ENCODE measurements at regions not wholly inside any gene's neighbourhood (a gene's known extent, or its start where the extent isn't known, plus 50 kb on each side); places are given as distances from the start of the nearest gene placed in this dataset.
A peak's percentile ranks its signal among the peaks of the same experiment; 100 is the strongest.

DNA sequence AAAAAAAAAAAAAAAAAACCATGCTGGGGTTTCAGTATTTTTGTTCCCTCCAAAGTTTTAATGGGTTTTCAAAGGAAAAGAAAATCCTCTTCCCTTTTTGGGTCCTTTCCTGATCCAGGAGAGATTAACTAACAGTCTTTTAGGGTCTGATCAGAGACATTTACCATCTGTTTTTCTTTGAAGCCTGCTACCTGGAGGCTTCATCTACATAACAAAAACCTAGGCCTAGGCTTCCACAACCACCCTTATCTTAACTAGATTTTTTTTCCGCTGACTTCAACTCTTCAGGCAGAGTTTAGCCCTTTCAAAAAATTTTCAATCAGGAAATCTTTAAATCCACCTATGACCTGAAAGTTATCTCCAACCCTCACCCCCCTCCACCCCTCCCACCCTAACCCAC, 154.7 kb downstream of the MBD2 start:
- Histone ChIP-seq H3K27me3 (ENCODE audit: control insufficient read depth, insufficient read depth, low read length) (no peaks in the 10 kb centered on the region), H3K36me3 (ENCODE audit: control insufficient read depth, insufficient read depth, low read length) (no peaks in the 10 kb centered on the region), H3K4me3 (ENCODE audit: low read depth, low read length) (no peak overlapping the region)
- ChIA-PET CTCF (no interaction called here), POLR2A (no interaction called here)
- no peak for DNase-seq (ENCODE audit: low read depth)
- no peak for TF ChIP-seq CTCF (IDR thresholded peaks at IDR 0.05; ENCODE audit: insufficient read depth, low read depth, low read length)

- ChIA-PET POLR2A (no interaction called here), CTCF (interaction anchor here (1.3 kb wide), 1 partner anchor 36 kb away, joined by 3 read pairs; no protein-coding TSS in a partner anchor)
- DNase-seq (ENCODE audit: low read depth), result no peak
- Histone ChIP-seq H3K27me3 (ENCODE audit: control insufficient read depth, insufficient read depth, low read length) (no peaks in the 10 kb centered on the region), H3K4me3 (ENCODE audit: low read depth, low read length) (no peak overlapping the region), H3K36me3 (ENCODE audit: control insufficient read depth, insufficient read depth, low read length) (no peaks in the 10 kb centered on the region)
- no peak for TF ChIP-seq CTCF (IDR thresholded peaks at IDR 0.05; ENCODE audit: insufficient read depth, low read depth, low read length)
Measured at GRCh38 chr18:54060343-54061005, 164.0 kb downstream of the MBD2 start.

DNA sequence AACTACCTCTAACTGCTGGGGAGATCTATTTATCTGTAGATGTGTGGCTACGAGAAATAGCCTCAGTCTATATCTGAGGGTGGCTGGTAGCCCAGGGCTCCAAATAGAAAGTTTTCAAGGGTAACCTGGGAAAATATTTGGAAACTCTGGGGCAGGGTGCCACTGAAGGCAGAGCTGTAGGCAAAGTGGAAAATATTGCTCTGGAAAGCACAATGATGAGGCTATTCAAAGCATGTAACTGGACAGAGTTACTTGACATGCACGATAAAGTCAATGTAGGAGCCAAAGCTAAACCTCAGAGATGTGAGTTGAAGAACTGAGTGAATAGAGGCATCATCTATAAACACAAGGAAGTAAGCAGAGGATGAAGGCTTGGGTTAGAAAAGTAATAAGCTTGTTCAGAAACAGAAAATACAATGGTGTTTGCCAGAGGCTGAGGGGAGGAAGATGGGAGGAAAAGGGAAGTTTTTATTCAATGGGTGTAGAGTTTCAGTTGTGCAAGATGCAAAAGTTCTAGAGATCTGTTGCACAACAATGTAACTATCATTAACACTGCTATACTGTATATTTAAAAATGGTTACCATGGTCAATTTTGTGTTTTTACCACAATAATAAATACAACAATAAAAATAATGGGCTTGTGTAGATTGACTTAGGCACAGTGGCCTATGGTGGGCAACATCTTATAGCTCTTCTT, 171.6 kb downstream of the MBD2 start:
- Histone ChIP-seq H3K27me3 (ENCODE audit: control insufficient read depth, insufficient read depth, low read length) (no peaks in the 10 kb centered on the region), H3K4me3 (ENCODE audit: low read depth, low read length) (no peak overlapping the region), H3K36me3 (ENCODE audit: control insufficient read depth, insufficient read depth, low read length) (no peaks in the 10 kb centered on the region)
- ChIA-PET CTCF (interaction anchor here (1.2 kb wide), 1 partner anchor 48 kb away, joined by 4 read pairs; no protein-coding TSS in a partner anchor), POLR2A (no interaction called here)
- no peak for DNase-seq (ENCODE audit: low read depth)
- no peak for TF ChIP-seq CTCF (IDR thresholded peaks at IDR 0.05; ENCODE audit: insufficient read depth, low read depth, low read length)

DNA sequence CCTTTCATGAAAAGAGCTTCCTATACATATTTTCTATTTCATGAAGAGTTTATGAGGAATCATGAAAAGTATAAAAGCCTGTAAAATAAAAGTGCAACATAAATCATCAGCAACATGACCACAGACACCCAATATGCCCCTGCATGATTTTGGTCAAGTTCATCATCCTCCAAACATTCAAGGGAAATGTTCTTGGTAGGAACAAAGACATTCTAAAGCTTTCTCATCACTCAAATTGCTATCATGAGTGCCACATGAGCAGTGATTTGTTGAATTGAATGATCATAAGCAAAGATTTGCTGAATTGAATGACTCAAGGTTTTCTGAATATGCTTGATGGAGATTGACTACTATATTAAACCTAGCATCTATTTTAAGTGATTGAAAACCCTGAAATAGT, 172.2 kb downstream of the MBD2 start:
- POLR2A ChIA-PET, result no interaction called here
- Histone ChIP-seq H3K4me3 (ENCODE audit: low read depth, low read length) (no peak overlapping the region), H3K36me3 (ENCODE audit: control insufficient read depth, insufficient read depth, low read length) (no peaks in the 10 kb centered on the region), H3K27me3 (ENCODE audit: control insufficient read depth, insufficient read depth, low read length) (no peaks in the 10 kb centered on the region)
- TF ChIP-seq CTCF (IDR thresholded peaks at IDR 0.05; ENCODE audit: insufficient read depth, low read depth, low read length), result no peak
- CTCF ChIA-PET, result interaction anchor here (0.7 kb wide), 1 partner anchor 63 kb away, joined by 3 read pairs; no protein-coding TSS in a partner anchor
- DNase-seq (ENCODE audit: low read depth), result no peak

DNA sequence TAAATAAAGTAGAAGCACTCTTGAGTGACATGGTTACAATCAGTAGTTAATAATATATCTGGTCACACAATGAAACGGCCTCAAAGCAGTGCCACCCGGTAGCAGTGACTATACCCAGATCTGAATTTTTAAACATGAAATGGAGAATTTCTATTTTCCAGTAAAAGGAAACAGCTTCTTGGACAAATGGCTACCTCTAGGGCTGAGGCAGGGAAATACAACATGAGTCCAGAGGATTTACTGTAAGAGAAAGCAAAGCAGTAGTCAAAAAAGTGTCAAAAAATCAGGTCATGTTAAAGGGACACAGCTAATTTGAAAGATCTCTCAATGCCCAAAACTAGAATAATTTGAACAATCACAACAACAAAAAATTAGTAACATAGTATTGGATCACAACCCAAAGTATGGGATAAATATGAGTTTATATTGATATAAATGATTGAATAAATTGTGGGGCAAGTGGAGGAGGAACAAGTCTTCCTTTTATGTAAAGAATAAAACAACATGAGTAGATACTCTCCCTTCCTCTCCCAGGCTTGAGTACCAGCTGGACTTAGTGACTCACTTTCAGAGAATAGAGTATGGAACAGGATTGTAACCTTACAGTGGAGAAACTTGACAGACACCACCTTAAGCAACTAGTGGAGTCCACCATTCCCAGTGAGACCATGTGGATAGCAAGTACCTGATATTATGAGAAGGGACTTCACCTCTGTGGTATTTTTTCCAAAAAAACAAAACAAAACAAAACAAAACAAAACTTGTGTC, 180.8 kb downstream of the MBD2 start:
- CTCF ChIA-PET, result interaction anchor here (1.4 kb wide), 1 partner anchor 344 kb away, joined by 3 read pairs; no protein-coding TSS in a partner anchor
- no peak for DNase-seq (ENCODE audit: low read depth)
- Histone ChIP-seq H3K27me3 (ENCODE audit: control insufficient read depth, insufficient read depth, low read length) (no peaks in the 10 kb centered on the region), H3K36me3 (ENCODE audit: control insufficient read depth, insufficient read depth, low read length) (no peaks in the 10 kb centered on the region), H3K4me3 (ENCODE audit: low read depth, low read length) (no peak overlapping the region)
- peak; percentile 23; the same call in 1 of the 2 replicates for TF ChIP-seq CTCF (IDR thresholded peaks at IDR 0.05; ENCODE audit: insufficient read depth, low read depth, low read length)
- POLR2A ChIA-PET, result no interaction called here

All from BJ (cell line).